ENCODE measurements at regions not wholly inside any gene's neighbourhood (a gene's known extent, or its start where the extent isn't known, plus 50 kb on each side); places are given as distances from the start of the nearest gene placed in this dataset.

- TF ChIP-seq POLR2A (IDR thresholded peaks at IDR 0.05): no peak
- TF ChIP-seq, protein P1, sequence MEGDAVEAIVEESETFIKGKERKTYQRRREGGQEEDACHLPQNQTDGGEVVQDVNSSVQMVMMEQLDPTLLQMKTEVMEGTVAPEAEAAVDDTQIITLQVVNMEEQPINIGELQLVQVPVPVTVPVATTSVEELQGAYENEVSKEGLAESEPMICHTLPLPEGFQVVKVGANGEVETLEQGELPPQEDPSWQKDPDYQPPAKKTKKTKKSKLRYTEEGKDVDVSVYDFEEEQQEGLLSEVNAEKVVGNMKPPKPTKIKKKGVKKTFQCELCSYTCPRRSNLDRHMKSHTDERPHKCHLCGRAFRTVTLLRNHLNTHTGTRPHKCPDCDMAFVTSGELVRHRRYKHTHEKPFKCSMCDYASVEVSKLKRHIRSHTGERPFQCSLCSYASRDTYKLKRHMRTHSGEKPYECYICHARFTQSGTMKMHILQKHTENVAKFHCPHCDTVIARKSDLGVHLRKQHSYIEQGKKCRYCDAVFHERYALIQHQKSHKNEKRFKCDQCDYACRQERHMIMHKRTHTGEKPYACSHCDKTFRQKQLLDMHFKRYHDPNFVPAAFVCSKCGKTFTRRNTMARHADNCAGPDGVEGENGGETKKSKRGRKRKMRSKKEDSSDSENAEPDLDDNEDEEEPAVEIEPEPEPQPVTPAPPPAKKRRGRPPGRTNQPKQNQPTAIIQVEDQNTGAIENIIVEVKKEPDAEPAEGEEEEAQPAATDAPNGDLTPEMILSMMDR (IDR thresholded peaks at IDR 0.05): no peak
These were observed 325.5 kb downstream of the BCOR start for GRCh38 chrX:39772057-39772832.
